Natural killer cell (primary cell): ENCODE measurements at regions not wholly inside any gene's neighbourhood (a gene's known extent, or its start where the extent isn't known, plus 50 kb on each side); places are given as distances from the start of the nearest gene placed in this dataset.

Experiments
- ATAC-seq, 3 donors: fragments of 150-1000 bp in 2 of 3; fragments of 200-7000 bp in 1 of 3; cut with Tn5 transposase; 1 replicate in 1 of 3; 2 replicates in 2 of 3; pipeline ENCODE4 v1.10.0; 2021; ENCODE audit warnings: mild to moderate bottlenecking in 2 of 3, moderate library complexity in 2 of 3
- DNase-seq, 2 donors: peaks; one replicate each; pipeline versions ENCODE4 v3.0.0 to v3.0.0-alpha.2; 2013 to 2021; ENCODE audit warnings: mixed read lengths in 1 of 2
- H3K27ac ChIP-seq: one replicate; pipeline ENCODE4 v1.5.1; 2013; ENCODE audit warnings: mild to moderate bottlenecking, low read length
- H3K27me3 ChIP-seq: one replicate; pipeline ENCODE4 v1.6.1; 2013; ENCODE audit warnings: low read length; ENCODE audit not compliant: control insufficient read depth, insufficient read depth
- H3K36me3 ChIP-seq: one replicate; pipeline ENCODE4 v1.6.1; 2013; ENCODE audit warnings: low read length; ENCODE audit not compliant: control insufficient read depth, insufficient read depth
- H3K4me1 ChIP-seq: one replicate; pipeline ENCODE4 v1.6.1; 2013; ENCODE audit warnings: low read length; ENCODE audit not compliant: control insufficient read depth, insufficient read depth
- H3K4me3 ChIP-seq: one replicate; pipeline ENCODE4 v1.5.1; 2013; ENCODE audit warnings: low read length
- H3K9me3 ChIP-seq: one replicate; pipeline ENCODE4 v1.6.1; 2013; ENCODE audit warnings: low read length; ENCODE audit not compliant: control insufficient read depth, insufficient read depth
- H3K27ac Mint-ChIP-seq, 2 donors: one replicate each; pipeline ENCODE4 v1.8.0; 2022; ENCODE audit warnings: mild to moderate bottlenecking in 2 of 2, mixed read lengths in 2 of 2, moderate library complexity in 1 of 2
- H3K27me3 Mint-ChIP-seq, 2 donors: one replicate each; pipeline ENCODE4 v1.8.0; 2022; ENCODE audit warnings: low read depth in 2 of 2, mixed read lengths in 2 of 2
- H3K36me3 Mint-ChIP-seq: one replicate; pipeline ENCODE4 v1.8.0; 2022; ENCODE audit warnings: mixed read lengths
- H3K4me1 Mint-ChIP-seq, 2 donors: one replicate each; pipeline ENCODE4 v1.8.0; 2022; ENCODE audit warnings: mixed read lengths in 2 of 2
- H3K4me3 Mint-ChIP-seq: one replicate; pipeline ENCODE4 v1.8.0; 2022; ENCODE audit warnings: mild to moderate bottlenecking, moderate library complexity, mixed read lengths
- H3K9me3 Mint-ChIP-seq, 2 donors: one replicate each; pipeline ENCODE4 v1.8.0; 2022; ENCODE audit warnings: mixed read lengths in 2 of 2
- WGBS: methylation state at CpG from one replicate; pipeline ENCODE4 v1.1.7; 2013; ENCODE audit warnings: missing lambda C conversion rate; ENCODE audit not compliant: insufficient coverage; 5-methylcytosine and 5-hydroxymethylcytosine counted together
- intact Hi-C: fragments of 100-400 bp; cut with micrococcal nuclease; formaldehyde crosslinking; loops from one replicate; pipeline ENCODE4 v1.14.2; 2022
- TF ChIP-seq, protein P1 (sequence below): fragments of 200-600 bp; IDR thresholded peaks from one replicate; pipeline ENCODE4 v1.8.0; 2022; ENCODE audit warnings: antibody characterized with exemption

DNA sequence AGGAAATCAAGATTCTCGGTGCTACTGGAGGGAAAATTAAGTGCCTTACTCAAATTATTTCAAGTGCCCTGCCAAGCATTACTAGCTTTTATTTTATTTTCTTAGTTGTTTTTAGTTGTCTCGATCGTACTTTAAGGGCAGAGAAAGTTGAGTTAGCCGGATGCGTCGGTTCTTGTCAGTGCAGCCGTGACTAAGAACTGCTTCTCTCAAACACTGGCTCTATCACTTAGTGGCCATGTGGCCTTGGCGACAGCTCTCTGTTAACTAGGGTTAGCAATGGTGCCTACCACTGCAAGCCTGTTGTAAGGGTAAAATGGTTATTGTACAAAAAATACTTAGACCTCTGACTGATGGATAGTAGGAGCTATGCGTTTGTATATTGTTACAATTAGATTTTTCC is 227.8 kb downstream of the KATNAL1 start:
- Mint-ChIP-seq H3K4me1 (no peaks in the 10 kb centered on the region), H3K4me3 (no peak overlapping the region), H3K27ac (no peak overlapping the region), H3K36me3 (no peaks in the 10 kb centered on the region), H3K9me3 (no peaks in the 10 kb centered on the region), H3K27me3 (peaks cover 4 to 22% of the 10 kb centered on the region in 2 donors)
- Histone ChIP-seq H3K9me3 (no peaks in the 10 kb centered on the region), H3K27ac (no peak overlapping the region), H3K36me3 (no peaks in the 10 kb centered on the region), H3K4me1 (no peaks in the 10 kb centered on the region), H3K27me3 (no peaks in the 10 kb centered on the region), H3K4me3 (no peak overlapping the region)
- 77% methylated on average over 7 of the region's 9 CpGs for WGBS
- intact Hi-C loops = no loop called here
- no peak for DNase-seq
- TF ChIP-seq, protein P1, sequence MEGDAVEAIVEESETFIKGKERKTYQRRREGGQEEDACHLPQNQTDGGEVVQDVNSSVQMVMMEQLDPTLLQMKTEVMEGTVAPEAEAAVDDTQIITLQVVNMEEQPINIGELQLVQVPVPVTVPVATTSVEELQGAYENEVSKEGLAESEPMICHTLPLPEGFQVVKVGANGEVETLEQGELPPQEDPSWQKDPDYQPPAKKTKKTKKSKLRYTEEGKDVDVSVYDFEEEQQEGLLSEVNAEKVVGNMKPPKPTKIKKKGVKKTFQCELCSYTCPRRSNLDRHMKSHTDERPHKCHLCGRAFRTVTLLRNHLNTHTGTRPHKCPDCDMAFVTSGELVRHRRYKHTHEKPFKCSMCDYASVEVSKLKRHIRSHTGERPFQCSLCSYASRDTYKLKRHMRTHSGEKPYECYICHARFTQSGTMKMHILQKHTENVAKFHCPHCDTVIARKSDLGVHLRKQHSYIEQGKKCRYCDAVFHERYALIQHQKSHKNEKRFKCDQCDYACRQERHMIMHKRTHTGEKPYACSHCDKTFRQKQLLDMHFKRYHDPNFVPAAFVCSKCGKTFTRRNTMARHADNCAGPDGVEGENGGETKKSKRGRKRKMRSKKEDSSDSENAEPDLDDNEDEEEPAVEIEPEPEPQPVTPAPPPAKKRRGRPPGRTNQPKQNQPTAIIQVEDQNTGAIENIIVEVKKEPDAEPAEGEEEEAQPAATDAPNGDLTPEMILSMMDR = no peak
- no peak for ATAC-seq

DNA sequence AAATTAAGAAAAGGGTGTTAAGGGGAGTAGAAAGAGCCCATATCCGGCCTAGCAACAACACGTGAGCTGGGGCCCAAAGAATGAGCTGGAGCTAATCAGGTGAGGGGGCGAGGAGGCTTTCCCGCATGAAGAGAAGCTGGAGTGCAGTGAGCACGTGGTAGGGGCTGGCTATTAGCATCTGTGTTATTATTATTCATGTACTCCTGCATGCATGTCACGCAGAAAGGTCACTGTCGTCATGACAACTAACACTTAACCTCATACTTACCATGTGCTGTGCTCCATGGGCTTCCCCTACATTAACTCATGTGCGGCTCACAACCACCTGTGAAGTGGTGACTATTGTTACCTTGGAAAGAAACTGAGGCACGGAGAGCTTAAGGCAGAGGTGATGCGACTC is 227.6 kb upstream of the UBL3 start:
- H3K36me3 ChIP-seq = no peaks in the 10 kb centered on the region
- H3K4me3 Mint-ChIP-seq = no peak overlapping the region
- no peaks in the 10 kb centered on the region for H3K27me3 ChIP-seq
- TF ChIP-seq, protein P1 = no peak
- no peaks in the 10 kb centered on the region for H3K36me3 Mint-ChIP-seq
- no peak overlapping the region for H3K27ac ChIP-seq
- no peaks in the 10 kb centered on the region for H3K4me1 Mint-ChIP-seq
- no peak overlapping the region for H3K4me3 ChIP-seq
- H3K4me1 ChIP-seq = no peaks in the 10 kb centered on the region
- no peaks in the 10 kb centered on the region for H3K9me3 Mint-ChIP-seq
- ATAC-seq (no peak), DNase-seq (no peak)
- H3K27ac Mint-ChIP-seq = no peak overlapping the region
- 93% methylated on average over 10 of the region's 10 CpGs for WGBS
- intact Hi-C loops = no loop called here
- H3K9me3 ChIP-seq = no peaks in the 10 kb centered on the region
- peaks cover 0 to 9% of the 10 kb centered on the region in 2 donors for H3K27me3 Mint-ChIP-seq

DNA sequence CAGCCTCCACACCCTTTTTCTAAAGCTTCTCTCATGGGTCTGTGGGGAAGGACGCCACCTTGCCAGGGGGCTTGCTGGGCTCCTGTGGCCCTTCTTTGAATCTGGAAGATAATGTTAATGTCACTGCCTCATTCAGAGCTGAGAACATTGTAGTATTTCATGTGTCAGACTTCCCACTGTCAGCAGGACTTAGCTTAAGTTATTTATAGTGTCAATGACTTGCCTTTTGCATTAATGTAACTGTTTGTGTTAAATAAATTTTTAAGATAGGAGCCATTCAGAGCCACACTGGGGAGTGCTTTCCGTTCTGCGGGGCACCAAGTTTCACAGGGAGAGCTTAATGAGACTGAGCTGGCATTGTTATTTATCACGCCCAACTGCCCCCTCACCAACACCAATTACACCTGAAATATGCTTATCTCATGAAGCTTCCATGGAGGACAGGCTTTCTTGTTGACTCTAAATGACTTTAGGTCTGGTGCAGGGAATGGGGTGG is 226.9 kb upstream of the UBL3 start:
- intact Hi-C loops = no loop called here
- no peaks in the 10 kb centered on the region for H3K9me3 ChIP-seq
- no peaks in the 10 kb centered on the region for H3K36me3 ChIP-seq
- H3K4me1 Mint-ChIP-seq = no peaks in the 10 kb centered on the region
- no peaks in the 10 kb centered on the region for H3K27me3 ChIP-seq
- H3K4me3 ChIP-seq = no peak overlapping the region
- no peak overlapping the region for H3K4me3 Mint-ChIP-seq
- H3K27ac ChIP-seq = no peak overlapping the region
- ATAC-seq (no peak), DNase-seq (no peak)
- H3K27ac Mint-ChIP-seq = no peak overlapping the region
- H3K27me3 Mint-ChIP-seq = peaks cover 0 to 3% of the 10 kb centered on the region in 2 donors
- no peaks in the 10 kb centered on the region for H3K9me3 Mint-ChIP-seq
- 67% methylated on average over 4 of the region's 4 CpGs for WGBS
- H3K4me1 ChIP-seq = no peaks in the 10 kb centered on the region
- no peaks in the 10 kb centered on the region for H3K36me3 Mint-ChIP-seq
- TF ChIP-seq, protein P1 = no peak

DNA sequence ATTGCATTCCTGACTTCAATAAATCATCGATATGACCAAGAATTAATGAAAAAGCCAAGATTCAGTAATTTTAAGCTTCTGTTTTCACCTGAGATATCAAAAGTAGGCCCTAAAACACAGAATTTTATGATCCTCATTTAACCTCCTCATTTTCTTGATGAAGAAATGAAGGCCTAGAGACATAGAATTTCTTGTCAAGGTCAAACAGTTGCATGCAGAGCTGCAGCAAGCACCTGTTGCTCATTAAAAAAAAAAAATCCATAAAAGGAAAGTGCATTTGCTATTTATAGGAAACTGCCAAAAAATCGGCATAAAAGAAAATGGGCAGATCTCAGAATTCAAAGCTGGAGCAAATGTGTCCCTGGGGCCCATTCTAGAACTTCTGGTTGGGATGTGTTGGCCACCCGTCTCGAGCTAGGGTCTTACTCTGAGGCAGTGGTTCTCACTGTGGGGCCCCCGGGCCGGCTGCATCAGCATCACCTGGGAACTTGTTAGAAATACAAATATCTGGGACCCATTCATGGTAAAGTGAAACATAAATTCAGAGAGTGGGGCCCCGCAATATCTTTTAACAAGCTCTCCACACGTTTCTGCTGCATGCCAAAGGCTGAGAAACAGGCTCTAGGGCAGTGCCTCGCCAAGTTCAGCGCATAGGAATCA is 224.7 kb upstream of the UBL3 start:
- intact Hi-C loops = no loop called here
- Histone ChIP-seq H3K4me1 (no peaks in the 10 kb centered on the region), H3K27ac (no peak overlapping the region), H3K9me3 (no peaks in the 10 kb centered on the region), H3K27me3 (no peaks in the 10 kb centered on the region), H3K36me3 (no peaks in the 10 kb centered on the region), H3K4me3 (no peak overlapping the region)
- Mint-ChIP-seq H3K27me3 (peaks cover 0 to 2% of the 10 kb centered on the region in 2 donors), H3K4me1 (no peaks in the 10 kb centered on the region), H3K9me3 (no peaks in the 10 kb centered on the region), H3K36me3 (no peaks in the 10 kb centered on the region), H3K4me3 (no peak overlapping the region), H3K27ac (no peak overlapping the region)
- ATAC-seq (no peak), DNase-seq (no peak)
- TF ChIP-seq, protein P1 = no peak
- WGBS = 92% methylated on average over 10 of the region's 10 CpGs
